HG02798 (cell line): ENCODE measurements at regions not wholly inside any gene's neighbourhood (a gene's known extent, or its start where the extent isn't known, plus 50 kb on each side); places are given as distances from the start of the nearest gene placed in this dataset.
"Not testable (repeated sequence)": the region's sequence is repeated elsewhere in the genome, so short reads cannot be mapped to it uniquely, and the experiment has no call there.

Experiments
- ATAC-seq: cut with Tn5 transposase; IDR thresholded peaks from one replicate; pipeline ENCODE4 v1.9.1; 2021; ENCODE audit warnings: mild to moderate bottlenecking; ENCODE audit not compliant: unreplicated experiment, poor library complexity

DNA sequence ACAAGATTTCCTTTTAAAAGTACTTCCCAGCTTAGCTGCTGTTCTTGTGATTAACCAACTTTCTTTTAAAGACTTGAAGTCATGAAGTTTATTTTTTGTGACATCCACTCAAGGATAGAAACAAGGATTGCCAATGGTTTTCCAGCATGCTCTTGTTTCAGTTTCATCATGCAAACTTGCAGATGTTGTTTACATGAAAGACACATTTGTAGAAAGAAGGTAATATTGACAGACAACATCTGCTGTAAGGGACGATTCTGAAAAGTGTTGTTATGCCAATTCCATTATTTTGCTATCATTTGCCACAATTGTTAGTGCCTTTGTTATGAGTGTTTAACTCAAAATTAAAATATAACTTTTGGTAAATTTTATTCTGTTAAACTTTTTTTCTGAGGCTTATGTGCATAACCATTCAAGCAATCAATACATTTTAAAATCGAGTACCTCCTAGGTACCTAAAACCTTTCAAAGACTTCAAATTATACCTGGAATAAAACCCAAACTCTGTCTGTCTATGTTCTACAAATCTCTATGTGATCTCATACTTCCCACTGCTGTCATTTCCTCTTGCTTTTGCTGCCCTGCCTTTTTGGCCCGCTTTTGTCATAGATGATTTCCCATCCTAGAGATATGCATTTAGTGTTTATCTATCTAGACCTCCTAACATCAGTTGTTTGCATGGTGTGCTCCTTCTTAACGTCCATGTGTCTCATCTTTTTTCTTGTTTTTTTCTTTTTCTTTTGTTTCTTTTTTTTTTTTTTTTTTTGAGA, 630.4 kb downstream of the NR2F2 start:
- ATAC-seq: no peak

DNA sequence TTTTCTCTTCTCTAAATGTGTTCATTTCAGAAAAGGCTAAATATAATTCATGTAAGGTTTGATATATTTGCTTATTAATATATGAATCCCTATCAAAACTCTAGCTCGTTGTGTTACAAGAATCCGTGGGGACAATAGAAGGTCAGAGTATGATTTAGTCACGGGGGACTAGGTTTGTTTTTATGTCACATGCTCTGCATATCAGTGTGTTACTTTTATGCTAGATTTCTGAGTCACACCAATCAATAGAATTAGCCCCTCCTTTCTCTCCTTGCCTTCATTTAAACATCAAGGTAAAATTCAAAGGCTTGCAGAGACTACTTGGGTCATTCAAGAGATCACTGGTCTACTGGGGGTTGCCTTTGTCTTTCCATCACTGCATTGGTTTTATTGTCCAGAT, 636.1 kb downstream of the NR2F2 start:
- no peak for ATAC-seq

DNA sequence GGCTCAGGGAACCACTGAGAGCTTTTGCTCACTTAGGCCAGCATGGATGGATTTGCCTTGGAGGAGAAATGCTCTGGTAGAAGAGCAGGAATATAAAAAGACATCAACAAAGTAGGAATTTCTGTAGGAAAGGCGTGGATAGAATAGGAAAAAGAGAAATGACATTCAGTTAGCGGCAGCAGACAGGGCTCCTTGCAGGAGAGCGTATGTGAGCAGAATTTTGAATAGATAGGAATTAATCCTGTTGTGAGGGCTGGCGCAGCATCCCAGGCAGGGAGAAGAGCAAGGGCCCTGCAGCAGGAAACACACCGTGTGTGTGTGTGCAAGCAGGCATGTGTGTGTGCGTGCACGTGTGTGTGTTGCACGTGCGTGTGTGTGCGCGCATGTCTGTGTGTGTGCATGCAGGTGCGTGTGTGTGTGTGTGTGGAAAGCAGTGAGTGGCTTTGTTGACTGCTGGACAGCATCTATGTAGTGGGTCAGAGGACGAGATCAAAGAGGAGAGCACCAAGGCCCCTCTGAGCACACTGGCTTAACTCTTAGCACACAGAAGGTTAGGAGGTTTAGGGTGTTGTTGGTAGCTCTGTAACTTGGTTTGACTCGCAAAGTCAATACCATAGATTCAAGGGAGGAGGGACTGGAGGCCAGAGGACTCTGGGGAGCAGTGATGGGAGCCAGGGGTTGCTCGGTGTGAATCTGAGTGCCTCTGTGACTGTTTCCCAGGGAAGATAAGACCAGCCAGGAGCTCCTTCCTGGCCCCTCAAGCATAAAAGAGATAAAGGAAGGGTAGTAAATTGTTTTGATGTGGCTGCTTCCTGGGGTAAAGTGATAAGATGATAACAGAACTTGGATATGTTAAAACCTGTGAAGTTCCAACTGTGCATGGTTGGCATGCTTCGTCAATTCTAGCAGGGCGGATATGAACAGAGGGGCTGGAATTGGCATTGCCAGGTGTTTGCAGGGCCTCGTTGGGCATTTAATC, 639.5 kb downstream of the NR2F2 start:
- ATAC-seq: no peak

DNA sequence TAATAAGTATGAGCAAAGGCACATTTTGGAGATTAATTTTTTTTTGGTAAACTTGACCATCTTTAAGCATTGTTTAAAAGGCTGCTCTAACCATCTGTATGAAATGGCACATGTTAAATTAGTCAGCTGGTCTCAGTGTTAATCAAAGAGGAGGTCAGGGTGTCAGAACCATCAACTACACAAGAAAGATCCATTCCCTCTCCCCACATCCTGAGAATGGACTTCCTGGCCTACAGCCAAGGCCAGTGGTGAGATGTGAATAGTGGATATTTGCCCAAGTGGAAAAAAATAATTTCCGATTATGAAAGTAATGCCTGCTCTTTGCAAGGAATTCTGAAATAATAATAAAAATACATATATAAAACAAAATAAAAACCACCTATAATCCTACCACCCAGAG, 641.7 kb downstream of the NR2F2 start:
- ATAC-seq: no peak

DNA sequence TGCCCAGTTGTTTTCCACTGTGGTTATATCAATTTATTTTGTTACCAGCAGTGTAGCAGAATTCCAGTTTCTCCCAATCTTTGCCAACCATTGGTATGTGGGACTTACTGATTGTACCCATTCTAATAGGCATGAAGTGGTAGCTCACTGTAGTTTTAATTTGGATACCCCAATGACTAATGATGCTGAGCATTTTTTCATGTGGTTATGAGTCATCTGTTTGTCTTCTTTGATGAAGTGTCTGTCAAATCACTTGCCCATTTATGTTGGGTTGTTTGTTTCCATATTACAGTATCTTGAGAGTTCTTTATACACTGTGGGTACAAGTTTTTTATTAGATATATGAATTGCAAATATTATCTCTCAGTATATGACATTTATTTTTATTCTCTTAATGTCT, 644.3 kb downstream of the NR2F2 start:
- ATAC-seq: no peak

DNA sequence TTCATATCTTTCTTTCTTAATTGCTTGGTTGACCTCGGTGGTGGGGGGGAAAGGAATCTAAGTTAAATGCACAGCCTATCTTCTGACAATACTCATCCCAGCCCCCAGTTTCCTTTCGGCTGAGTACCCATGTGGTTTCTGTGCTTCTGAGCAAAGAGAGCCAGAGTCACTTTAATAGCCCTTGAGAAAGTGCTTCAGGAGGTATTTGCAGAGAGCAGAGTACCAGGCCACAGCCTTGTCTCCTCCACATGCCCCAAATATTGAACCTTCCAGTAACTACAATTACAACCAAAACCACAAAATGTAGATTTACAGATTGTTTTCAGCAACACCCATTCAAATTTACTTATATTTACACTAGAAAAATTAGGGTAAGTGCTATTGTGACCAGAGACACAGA, 647.4 kb downstream of the NR2F2 start:
- no peak for ATAC-seq

DNA sequence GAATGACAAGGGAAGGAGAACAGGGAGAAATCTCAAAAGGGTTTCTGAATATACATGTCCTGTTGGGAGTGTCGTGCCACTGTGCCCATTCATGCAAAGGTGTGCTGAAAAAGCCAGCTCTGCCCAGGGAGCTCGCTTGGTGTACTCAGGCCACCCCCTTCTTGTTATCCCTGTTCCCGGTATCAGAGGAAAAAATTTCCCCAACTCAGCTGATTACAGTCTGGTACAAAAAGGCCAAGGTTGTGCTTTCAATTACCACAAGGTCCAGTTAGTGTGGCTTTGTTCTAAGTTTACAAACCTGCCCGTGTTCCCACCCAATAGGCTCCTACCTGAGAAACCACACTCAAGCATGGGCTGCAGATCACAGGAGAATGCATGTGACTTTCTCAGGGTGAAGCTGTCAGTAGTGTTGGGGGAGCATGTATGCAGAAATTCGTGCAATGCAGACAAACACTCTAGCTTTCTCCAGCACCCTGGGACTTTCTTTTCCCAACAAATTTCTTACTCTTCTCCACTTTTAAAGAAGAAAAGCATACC, 648.5 kb downstream of the NR2F2 start:
- no peak for ATAC-seq

DNA sequence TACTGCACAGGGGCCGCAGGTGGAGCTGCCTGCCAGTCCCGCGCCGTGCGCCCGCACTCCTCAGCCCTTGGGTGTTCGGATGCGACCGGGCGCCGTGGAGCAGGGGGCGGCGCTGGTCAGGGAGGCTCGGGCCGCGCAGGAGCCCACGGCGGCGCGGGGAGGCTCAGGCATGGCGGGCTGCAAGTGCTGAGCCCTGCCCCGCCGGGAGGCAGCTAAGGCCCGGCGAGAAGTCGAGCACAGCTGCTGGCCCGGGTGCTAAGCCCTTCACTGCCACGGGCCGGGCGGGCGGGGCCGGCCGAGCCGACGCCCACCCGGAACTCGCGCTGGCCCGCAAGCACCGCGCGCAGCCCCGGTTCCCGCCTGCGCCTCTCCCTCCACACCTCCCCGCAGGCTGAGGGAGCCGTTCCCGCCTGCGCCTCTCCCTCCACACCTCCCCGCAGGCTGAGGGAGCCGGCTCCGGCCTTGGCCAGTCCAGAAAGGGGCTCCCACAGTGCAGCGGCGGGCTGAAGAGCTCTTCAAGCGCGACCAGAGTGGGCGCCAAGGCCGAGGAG, 653.7 kb downstream of the NR2F2 start:
- ATAC-seq: not testable (repeated sequence)

DNA sequence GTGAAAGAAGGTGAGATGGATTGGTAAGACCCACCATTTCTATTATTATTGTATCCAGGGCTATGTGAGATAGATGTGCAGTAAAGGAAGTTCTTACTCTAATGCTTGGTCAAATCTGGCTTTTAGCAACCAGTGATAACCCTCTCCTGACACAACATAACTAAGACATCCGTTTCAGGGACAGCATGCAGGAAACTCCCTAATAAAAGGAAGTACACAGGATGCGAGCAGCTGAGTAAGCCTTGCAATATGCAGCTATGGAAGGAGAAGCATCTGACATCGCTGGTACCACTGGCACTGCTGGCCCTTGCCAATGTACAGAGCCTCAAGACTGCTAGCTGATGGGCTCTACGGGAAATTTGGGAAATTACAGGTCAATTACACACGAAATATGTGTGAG, 662.3 kb downstream of the NR2F2 start:
- ATAC-seq: no peak

DNA sequence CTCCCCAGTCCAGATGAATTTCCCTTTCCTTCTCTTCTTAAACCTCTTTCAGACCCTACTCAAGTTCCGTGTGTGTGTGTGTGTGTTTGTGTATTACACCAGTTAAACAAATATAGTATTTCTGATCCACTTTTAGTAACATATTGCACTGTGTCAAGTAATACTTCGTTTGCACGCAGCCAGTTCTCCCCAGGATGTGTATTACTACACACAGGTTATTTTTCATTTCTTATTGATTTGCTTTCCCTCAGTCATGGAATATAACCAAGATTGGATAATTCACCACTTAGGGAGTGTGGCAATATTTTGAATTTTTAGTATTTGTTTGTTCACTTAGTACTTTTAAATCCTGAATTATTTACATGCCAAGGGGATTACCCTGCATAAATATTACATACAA, 667.0 kb downstream of the NR2F2 start:
- no peak for ATAC-seq

DNA sequence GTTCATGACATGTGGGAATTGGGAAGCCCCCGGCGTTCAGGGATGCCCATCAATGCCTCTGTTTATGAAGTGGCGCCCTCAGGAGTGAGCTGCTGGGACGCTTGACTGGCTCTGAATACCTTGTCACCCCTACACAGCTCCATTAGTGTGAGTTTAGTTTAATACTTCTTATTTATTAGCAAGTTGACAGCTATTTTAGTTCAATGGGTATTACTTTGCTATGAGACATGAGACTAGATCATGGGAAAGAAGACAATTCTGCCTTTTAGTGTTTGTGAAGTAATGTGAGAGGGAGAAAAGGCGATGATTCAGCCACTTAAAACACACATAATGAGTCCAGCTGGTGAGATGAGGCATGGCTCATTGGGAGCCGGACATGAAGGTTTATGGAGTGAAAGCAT, 678.5 kb downstream of the NR2F2 start:
- ATAC-seq: no peak

DNA sequence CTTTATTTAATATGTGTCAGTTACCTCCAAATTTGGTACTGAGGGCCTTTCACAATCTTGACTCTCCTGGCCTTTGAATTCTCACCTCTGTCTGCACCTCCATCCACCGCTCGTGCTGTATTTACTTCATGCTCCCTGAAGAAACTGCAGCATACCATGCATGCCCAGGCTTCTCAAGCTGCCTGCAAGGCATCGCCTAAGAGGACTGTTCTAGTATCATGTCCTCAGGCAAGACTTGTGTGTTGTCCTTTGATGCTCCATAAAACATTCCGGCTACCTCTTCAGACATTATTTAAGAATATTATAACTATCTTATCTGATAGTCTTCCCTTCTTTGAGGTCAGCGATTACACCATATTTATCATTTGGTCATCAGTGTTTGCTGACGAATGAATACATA, 682.5 kb downstream of the NR2F2 start:
- ATAC-seq: no peak

DNA sequence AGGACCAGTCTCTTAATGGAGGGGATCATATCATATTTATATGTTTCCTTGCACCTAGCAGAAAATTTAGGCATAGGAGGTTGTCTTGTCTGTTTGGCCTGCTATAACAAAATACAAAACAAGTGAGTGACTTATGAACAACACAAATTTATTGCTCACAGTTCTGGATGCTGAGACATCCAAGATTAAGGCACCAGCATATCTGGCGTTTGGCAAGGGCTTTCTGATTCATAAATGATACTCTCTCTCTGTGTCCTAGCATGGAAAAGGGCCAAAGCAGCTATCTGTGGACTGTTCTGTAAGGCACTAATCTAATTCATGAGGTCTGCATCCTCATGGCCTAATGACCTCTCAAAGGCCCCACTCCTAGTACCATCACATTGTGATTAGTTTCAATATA, 683.0 kb downstream of the NR2F2 start:
- no peak for ATAC-seq

DNA sequence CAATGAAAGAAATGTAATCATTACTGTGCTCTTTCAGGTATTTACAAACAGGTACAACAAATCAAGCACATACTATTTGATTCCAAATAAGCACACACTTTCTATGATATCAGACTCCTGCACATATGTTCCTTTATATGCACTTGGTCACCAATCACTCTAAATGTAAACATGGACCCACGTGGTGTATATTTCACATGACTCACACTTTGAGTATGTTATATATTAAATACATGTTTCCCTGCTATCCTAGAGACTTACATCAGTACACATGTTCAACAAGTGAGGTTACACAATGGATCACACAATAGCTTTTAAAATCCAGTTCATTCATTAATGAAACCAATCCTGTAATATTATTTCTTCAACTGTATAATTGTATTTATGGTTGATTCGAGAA, 683.5 kb downstream of the NR2F2 start:
- no peak for ATAC-seq

DNA sequence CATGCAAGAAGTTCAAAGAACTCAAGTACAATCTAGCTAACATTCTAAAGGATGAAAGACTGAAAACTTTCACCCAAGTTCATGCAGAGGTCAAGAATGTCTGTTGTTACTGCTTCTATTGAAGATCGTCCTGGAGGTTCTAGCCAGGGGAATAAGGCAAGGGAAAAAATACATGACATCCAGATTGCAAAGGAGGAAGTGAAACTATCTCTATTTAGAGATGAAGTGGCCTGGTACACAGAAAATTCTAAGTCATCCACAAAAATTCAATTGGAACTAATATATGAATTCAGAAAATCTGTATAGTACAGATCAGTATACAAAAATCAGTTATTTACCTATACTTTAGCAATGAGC, 693.0 kb downstream of the NR2F2 start:
- ATAC-seq: no peak

DNA sequence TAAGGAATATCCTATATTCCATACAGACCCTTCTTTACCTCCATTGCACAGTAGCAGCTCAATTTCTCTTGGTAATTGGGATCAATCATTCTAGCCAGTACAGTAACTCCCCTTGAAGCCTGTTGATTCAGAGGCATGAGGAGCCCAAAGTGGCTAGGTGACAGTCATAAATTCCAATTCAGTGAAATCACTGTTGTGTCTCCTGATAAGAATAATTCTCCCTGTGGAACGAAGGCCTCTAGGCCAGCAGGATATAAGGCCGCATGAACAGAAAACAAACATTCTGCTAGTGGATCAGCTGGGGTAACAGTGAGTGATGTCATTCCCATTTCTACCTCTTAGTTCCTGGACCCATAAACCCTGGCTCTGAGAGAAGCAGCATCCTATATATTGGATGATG, 696.3 kb downstream of the NR2F2 start:
- ATAC-seq: no peak

DNA sequence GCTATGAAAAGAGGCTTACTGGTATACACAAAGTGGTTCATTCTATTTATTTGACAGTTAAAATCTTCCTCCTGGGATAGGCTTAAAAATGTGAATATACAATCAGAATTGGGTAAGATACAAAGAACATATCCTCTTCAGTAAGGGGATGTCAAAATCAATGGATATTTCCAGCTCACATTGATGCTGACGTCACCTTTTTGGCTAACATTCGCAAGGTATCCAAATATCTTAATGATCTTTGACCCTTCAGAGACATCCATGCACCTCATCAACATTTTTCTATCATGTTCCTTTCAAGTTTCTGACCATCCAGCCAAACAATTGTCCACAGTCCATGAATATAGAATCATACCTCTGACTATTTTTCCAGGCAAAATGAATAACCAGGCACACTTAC, 697.3 kb downstream of the NR2F2 start:
- ATAC-seq: no peak

DNA sequence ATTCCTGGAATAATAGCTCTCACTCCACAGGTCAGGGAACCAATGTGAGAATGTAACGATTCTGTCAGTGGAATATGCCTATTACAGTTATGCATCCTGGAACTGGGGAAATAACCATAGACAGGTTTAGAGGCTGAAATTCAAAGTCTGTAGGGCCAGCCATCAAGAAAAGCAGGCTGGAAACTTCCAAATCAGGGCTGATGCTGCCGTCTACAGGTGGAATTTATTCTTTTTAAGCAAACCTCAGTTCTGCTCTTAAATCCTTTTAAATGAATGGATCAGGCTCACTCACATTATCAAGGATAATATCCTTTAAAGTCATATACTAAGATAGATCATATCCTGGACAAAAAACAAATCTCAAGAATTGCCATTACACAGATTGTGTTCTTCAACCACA, 699.8 kb downstream of the NR2F2 start:
- no peak for ATAC-seq

DNA sequence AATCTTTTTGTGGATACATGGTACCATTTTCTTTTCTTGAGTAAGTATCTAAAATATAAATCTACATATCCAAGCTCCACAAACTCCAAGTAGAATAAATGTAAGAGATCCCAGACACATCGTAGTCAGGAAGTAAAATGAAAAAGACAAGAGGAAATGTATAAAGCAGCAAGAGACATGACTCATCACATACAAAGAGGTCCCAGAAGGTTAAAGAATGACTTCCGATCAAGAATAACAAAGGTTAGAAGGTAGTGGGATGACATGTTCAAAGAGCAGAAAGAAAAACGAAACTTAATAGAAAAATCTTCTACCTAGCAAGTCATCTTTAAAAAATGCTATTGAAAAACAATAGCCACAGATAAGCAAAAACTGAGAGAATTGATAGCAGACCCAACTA, 705.8 kb downstream of the NR2F2 start:
- no peak for ATAC-seq

DNA sequence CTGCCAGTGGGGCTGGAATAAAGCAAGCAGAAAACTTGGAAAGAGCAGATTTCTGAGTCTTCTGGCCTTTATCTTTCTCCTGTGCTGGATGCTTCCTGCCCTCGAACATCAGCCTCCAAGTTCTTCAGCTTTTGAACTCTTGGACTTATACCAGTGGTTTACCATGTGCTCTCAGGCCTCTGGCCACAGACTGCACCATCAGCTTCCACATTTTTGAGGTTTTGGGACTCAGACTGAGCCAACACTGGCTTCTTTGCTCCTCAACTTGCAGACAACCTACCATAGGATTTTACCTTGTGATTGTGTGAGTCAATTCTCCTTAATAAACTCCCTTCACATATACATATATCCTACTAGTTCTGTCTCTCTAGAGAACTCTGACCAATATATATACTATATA, 706.6 kb downstream of the NR2F2 start:
- no peak for ATAC-seq
